MCF 10A (cell line): ENCODE measurements at regions not wholly inside any gene's neighbourhood (a gene's known extent, or its start where the extent isn't known, plus 50 kb on each side); places are given as distances from the start of the nearest gene placed in this dataset.

Source experiments
- BruUV-seq: library from RNA; stranded (reverse); fragments of 400-500 nt; replicated peaks from 2 replicates; lab custom pipeline; 2021; lab: Mats Ljungman, UMichigan
- CTCF ChIA-PET: fragments of 300-600 bp; sonication (Branson Sonifier 250); formaldehyde crosslinking; extraction: SDS; loops from one replicate; lab custom pipeline; 2021; ENCODE audit warnings: antibody characterized with exemption, inconsistent platforms; lab: Yijun Ruan, JAX
- POLR2A ChIA-PET: fragments of 300-600, 350-650 bp; sonication (Branson Sonifier 250); formaldehyde crosslinking; extraction: SDS; loops from one replicate; lab custom pipeline; 2020; ENCODE audit warnings: antibody characterized with exemption, inconsistent platforms; lab: Yijun Ruan, JAX
- DNase-seq: peaks from one replicate; pipeline ENCODE4 v3.0.0-alpha.2; 2018; ENCODE audit not compliant: unreplicated experiment
- H3K27ac Mint-ChIP-seq: one replicate; pipeline ENCODE4 v1.8.0; 2022; ENCODE audit warnings: mild to moderate bottlenecking, low read depth, mixed read lengths; ENCODE audit not compliant: unreplicated experiment
- H3K27me3 Mint-ChIP-seq: one replicate; pipeline ENCODE4 v1.8.0; 2022; ENCODE audit warnings: mixed read lengths; ENCODE audit not compliant: insufficient read depth, unreplicated experiment
- H3K36me3 Mint-ChIP-seq: one replicate; pipeline ENCODE4 v1.8.0; 2022; ENCODE audit warnings: mild to moderate bottlenecking, moderate library complexity, mixed read lengths; ENCODE audit not compliant: insufficient read depth, unreplicated experiment
- H3K4me1 Mint-ChIP-seq: one replicate; pipeline ENCODE4 v1.8.0; 2022; ENCODE audit warnings: mixed read lengths; ENCODE audit not compliant: insufficient read depth, unreplicated experiment
- H3K4me3 Mint-ChIP-seq: one replicate; pipeline ENCODE4 v1.8.0; 2022; ENCODE audit warnings: mild to moderate bottlenecking, moderate library complexity, mixed read lengths; ENCODE audit not compliant: unreplicated experiment
- H3K9me3 Mint-ChIP-seq: one replicate; pipeline ENCODE4 v1.8.0; 2022; ENCODE audit warnings: mixed read lengths; ENCODE audit not compliant: unreplicated experiment
- CTCF ChIP-seq: fragments of 200-600 bp; IDR thresholded peaks from one replicate; pipeline ENCODE4 v1.8.0; 2022; ENCODE audit warnings: antibody characterized with exemption, mild to moderate bottlenecking; ENCODE audit not compliant: unreplicated experiment
- intact Hi-C: fragments of 100-400 bp; cut with micrococcal nuclease; formaldehyde crosslinking; loops from 2 replicates; pipeline ENCODE4 v1.14.1; 2022

- TF ChIP-seq CTCF = no peak
- ChIA-PET CTCF (no interaction called here), POLR2A (no interaction called here)
- H3K27ac Mint-ChIP-seq = no peak overlapping the region
- no peaks in the 10 kb centered on the region for H3K27me3 Mint-ChIP-seq
- intact Hi-C loops = no loop called here
- peaks cover 11% of the 10 kb centered on the region for H3K9me3 Mint-ChIP-seq
- no peak for DNase-seq
- no peaks in the 10 kb centered on the region for H3K36me3 Mint-ChIP-seq
- BruUV-seq = no TSS peak
- no peaks in the 10 kb centered on the region for H3K4me1 Mint-ChIP-seq
- no peak overlapping the region for H3K4me3 Mint-ChIP-seq
These were observed 1665.4 kb upstream of the CDH9 start for GRCh38 chr5:28703651-28704260.

- no peak overlapping the region for H3K27ac Mint-ChIP-seq
- no peak for TF ChIP-seq CTCF
- intact Hi-C loops = no loop called here
These were observed 1653.1 kb upstream of the CDH9 start for GRCh38 chr5:28691526-28691925.

GRCh38 chr5:28685794-28686193 is 1647.4 kb upstream of the CDH9 start:
- ChIA-PET CTCF (no interaction called here), POLR2A (no interaction called here)
- TF ChIP-seq CTCF = no peak
- Mint-ChIP-seq H3K27ac (no peak overlapping the region), H3K36me3 (no peaks in the 10 kb centered on the region), H3K9me3 (no peaks in the 10 kb centered on the region), H3K4me1 (no peaks in the 10 kb centered on the region), H3K27me3 (no peaks in the 10 kb centered on the region), H3K4me3 (no peak overlapping the region)
- intact Hi-C loops = no loop called here
- DNase-seq = no peak
- BruUV-seq = no TSS peak

More at GRCh38 chr5:28691526-28691925, 1653.1 kb upstream of the CDH9 start:
- no peaks in the 10 kb centered on the region for H3K4me1 Mint-ChIP-seq
- no peaks in the 10 kb centered on the region for H3K9me3 Mint-ChIP-seq
- ChIA-PET POLR2A (no interaction called here), CTCF (interaction anchor here (0.6 kb wide), 1 partner anchor 181 kb away, joined by 3 read pairs; no protein-coding TSS in a partner anchor)
- no peaks in the 10 kb centered on the region for H3K36me3 Mint-ChIP-seq
- BruUV-seq = no TSS peak
- DNase-seq = no peak
- H3K27me3 Mint-ChIP-seq = no peaks in the 10 kb centered on the region
- no peak overlapping the region for H3K4me3 Mint-ChIP-seq

- no TSS peak for BruUV-seq
- DNase-seq = no peak
- CTCF ChIA-PET = no interaction called here
- no peak for TF ChIP-seq CTCF
- intact Hi-C loops = no loop called here
- Mint-ChIP-seq H3K27ac (no peak overlapping the region), H3K4me3 (no peak overlapping the region), H3K36me3 (no peaks in the 10 kb centered on the region), H3K9me3 (no peaks in the 10 kb centered on the region), H3K27me3 (no peaks in the 10 kb centered on the region), H3K4me1 (no peaks in the 10 kb centered on the region)
- POLR2A ChIA-PET = no interaction called here
These were observed 1640.5 kb upstream of the CDH9 start for GRCh38 chr5:28678899-28679298.
